ENCODE measurements at regions not wholly inside any gene's neighbourhood (a gene's known extent, or its start where the extent isn't known, plus 50 kb on each side); places are given as distances from the start of the nearest gene placed in this dataset.
"Not testable (repeated sequence)": the region's sequence is repeated elsewhere in the genome, so short reads cannot be mapped to it uniquely, and the experiment has no call there.

GRCh38 chr1:145513017-145513416, 87.6 kb upstream of the NBPF20 start:
- H3K9me3 ChIP-seq (ENCODE audit: control insufficient read depth in 2 of 2, insufficient read depth in 1 of 2, low read depth in 1 of 2, low read length in 1 of 2); H3K36me3 ChIP-seq (ENCODE audit: control insufficient read depth in 2 of 2, insufficient read depth in 2 of 2, low read length in 1 of 2); H3K27ac ChIP-seq (ENCODE audit: low read depth in 2 of 2, low read length in 1 of 2); H3K4me3 ChIP-seq (ENCODE audit: low read depth in 1 of 2, low read length in 2 of 2); H3K27me3 ChIP-seq (ENCODE audit: control insufficient read depth in 1 of 2, insufficient read depth in 2 of 2, low read length in 2 of 2); H3K4me1 ChIP-seq (ENCODE audit: control insufficient read depth in 2 of 2, insufficient read depth in 2 of 2, low read length in 1 of 2): not testable (repeated sequence)
- WGBS, 2 donors: 9 to 33% methylated on average over 1 of the region's 2 CpGs

- not testable (repeated sequence) for H3K27ac ChIP-seq (ENCODE audit: low read depth in 2 of 2, low read length in 1 of 2); H3K27me3 ChIP-seq (ENCODE audit: control insufficient read depth in 1 of 2, insufficient read depth in 2 of 2, low read length in 2 of 2); H3K4me1 ChIP-seq (ENCODE audit: control insufficient read depth in 2 of 2, insufficient read depth in 2 of 2, low read length in 1 of 2); H3K9me3 ChIP-seq (ENCODE audit: control insufficient read depth in 2 of 2, insufficient read depth in 1 of 2, low read depth in 1 of 2, low read length in 1 of 2); H3K36me3 ChIP-seq (ENCODE audit: control insufficient read depth in 2 of 2, insufficient read depth in 2 of 2, low read length in 1 of 2); H3K4me3 ChIP-seq (ENCODE audit: low read depth in 1 of 2, low read length in 2 of 2)
- WGBS, 2 donors: no CpG with 5 or more reads among the region's 1 CpG
Observed at GRCh38 chr1:145508053-145508452, 82.7 kb upstream of the NBPF20 start.

- H3K27ac ChIP-seq (ENCODE audit: low read depth in 2 of 2, low read length in 1 of 2); H3K36me3 ChIP-seq (ENCODE audit: control insufficient read depth in 2 of 2, insufficient read depth in 2 of 2, low read length in 1 of 2); H3K4me3 ChIP-seq (ENCODE audit: low read depth in 1 of 2, low read length in 2 of 2); H3K27me3 ChIP-seq (ENCODE audit: control insufficient read depth in 1 of 2, insufficient read depth in 2 of 2, low read length in 2 of 2); H3K9me3 ChIP-seq (ENCODE audit: control insufficient read depth in 2 of 2, insufficient read depth in 1 of 2, low read depth in 1 of 2, low read length in 1 of 2); H3K4me1 ChIP-seq (ENCODE audit: control insufficient read depth in 2 of 2, insufficient read depth in 2 of 2, low read length in 1 of 2): not testable (repeated sequence)
- 39 to 58% methylated on average over 7 of the region's 59 CpGs for WGBS, 2 donors
Observed at GRCh38 chr1:145505663-145506647, 80.6 kb upstream of the NBPF20 start.

- H3K27me3 ChIP-seq (ENCODE audit: control insufficient read depth in 1 of 2, insufficient read depth in 2 of 2, low read length in 2 of 2); H3K27ac ChIP-seq (ENCODE audit: low read depth in 2 of 2, low read length in 1 of 2); H3K36me3 ChIP-seq (ENCODE audit: control insufficient read depth in 2 of 2, insufficient read depth in 2 of 2, low read length in 1 of 2); H3K4me1 ChIP-seq (ENCODE audit: control insufficient read depth in 2 of 2, insufficient read depth in 2 of 2, low read length in 1 of 2); H3K9me3 ChIP-seq (ENCODE audit: control insufficient read depth in 2 of 2, insufficient read depth in 1 of 2, low read depth in 1 of 2, low read length in 1 of 2); H3K4me3 ChIP-seq (ENCODE audit: low read depth in 1 of 2, low read length in 2 of 2): not testable (repeated sequence)
- WGBS, 2 donors: no CpG with 5 or more reads among the region's 17 CpGs
Observed at GRCh38 chr1:145504834-145505413, 79.5 kb upstream of the NBPF20 start.

- H3K9me3 ChIP-seq (ENCODE audit: control insufficient read depth in 2 of 2, insufficient read depth in 1 of 2, low read depth in 1 of 2, low read length in 1 of 2); H3K27ac ChIP-seq (ENCODE audit: low read depth in 2 of 2, low read length in 1 of 2); H3K27me3 ChIP-seq (ENCODE audit: control insufficient read depth in 1 of 2, insufficient read depth in 2 of 2, low read length in 2 of 2); H3K4me1 ChIP-seq (ENCODE audit: control insufficient read depth in 2 of 2, insufficient read depth in 2 of 2, low read length in 1 of 2); H3K4me3 ChIP-seq (ENCODE audit: low read depth in 1 of 2, low read length in 2 of 2); H3K36me3 ChIP-seq (ENCODE audit: control insufficient read depth in 2 of 2, insufficient read depth in 2 of 2, low read length in 1 of 2): not testable (repeated sequence)
- no CpG with 5 or more reads among the region's 2 CpGs for WGBS, 2 donors
Observed at GRCh38 chr1:145504310-145504709, 78.9 kb upstream of the NBPF20 start.

GRCh38 chr1:145500251-145500650, 74.8 kb upstream of the NBPF20 start:
- not testable (repeated sequence) for H3K27me3 ChIP-seq (ENCODE audit: control insufficient read depth in 1 of 2, insufficient read depth in 2 of 2, low read length in 2 of 2); H3K27ac ChIP-seq (ENCODE audit: low read depth in 2 of 2, low read length in 1 of 2); H3K4me3 ChIP-seq (ENCODE audit: low read depth in 1 of 2, low read length in 2 of 2); H3K36me3 ChIP-seq (ENCODE audit: control insufficient read depth in 2 of 2, insufficient read depth in 2 of 2, low read length in 1 of 2); H3K4me1 ChIP-seq (ENCODE audit: control insufficient read depth in 2 of 2, insufficient read depth in 2 of 2, low read length in 1 of 2); H3K9me3 ChIP-seq (ENCODE audit: control insufficient read depth in 2 of 2, insufficient read depth in 1 of 2, low read depth in 1 of 2, low read length in 1 of 2)
- WGBS, 2 donors: no CpG with 5 or more reads among the region's 5 CpGs

- WGBS, 2 donors: 53 to 65% methylated on average over 3 of the region's 7 CpGs
- not testable (repeated sequence) for H3K27me3 ChIP-seq (ENCODE audit: control insufficient read depth in 1 of 2, insufficient read depth in 2 of 2, low read length in 2 of 2); H3K4me3 ChIP-seq (ENCODE audit: low read depth in 1 of 2, low read length in 2 of 2); H3K36me3 ChIP-seq (ENCODE audit: control insufficient read depth in 2 of 2, insufficient read depth in 2 of 2, low read length in 1 of 2); H3K27ac ChIP-seq (ENCODE audit: low read depth in 2 of 2, low read length in 1 of 2); H3K4me1 ChIP-seq (ENCODE audit: control insufficient read depth in 2 of 2, insufficient read depth in 2 of 2, low read length in 1 of 2); H3K9me3 ChIP-seq (ENCODE audit: control insufficient read depth in 2 of 2, insufficient read depth in 1 of 2, low read depth in 1 of 2, low read length in 1 of 2)
Observed at GRCh38 chr1:145495077-145495871, 69.9 kb upstream of the NBPF20 start.

- not testable (repeated sequence) for H3K36me3 ChIP-seq (ENCODE audit: control insufficient read depth in 2 of 2, insufficient read depth in 2 of 2, low read length in 1 of 2); H3K4me1 ChIP-seq (ENCODE audit: control insufficient read depth in 2 of 2, insufficient read depth in 2 of 2, low read length in 1 of 2); H3K27ac ChIP-seq (ENCODE audit: low read depth in 2 of 2, low read length in 1 of 2); H3K27me3 ChIP-seq (ENCODE audit: control insufficient read depth in 1 of 2, insufficient read depth in 2 of 2, low read length in 2 of 2); H3K4me3 ChIP-seq (ENCODE audit: low read depth in 1 of 2, low read length in 2 of 2); H3K9me3 ChIP-seq (ENCODE audit: control insufficient read depth in 2 of 2, insufficient read depth in 1 of 2, low read depth in 1 of 2, low read length in 1 of 2)
- 30 to 43% methylated on average over 8 to 11 of the region's 31 CpGs for WGBS, 2 donors
Observed at GRCh38 chr1:145488193-145488933, 63.0 kb upstream of the NBPF20 start.

GRCh38 chr1:145487156-145487555, 61.8 kb upstream of the NBPF20 start:
- not testable (repeated sequence) for H3K4me3 ChIP-seq (ENCODE audit: low read depth in 1 of 2, low read length in 2 of 2); H3K36me3 ChIP-seq (ENCODE audit: control insufficient read depth in 2 of 2, insufficient read depth in 2 of 2, low read length in 1 of 2); H3K4me1 ChIP-seq (ENCODE audit: control insufficient read depth in 2 of 2, insufficient read depth in 2 of 2, low read length in 1 of 2); H3K9me3 ChIP-seq (ENCODE audit: control insufficient read depth in 2 of 2, insufficient read depth in 1 of 2, low read depth in 1 of 2, low read length in 1 of 2); H3K27ac ChIP-seq (ENCODE audit: low read depth in 2 of 2, low read length in 1 of 2); H3K27me3 ChIP-seq (ENCODE audit: control insufficient read depth in 1 of 2, insufficient read depth in 2 of 2, low read length in 2 of 2)
- 2 to 4% methylated on average over 19 to 34 of the region's 36 CpGs for WGBS, 2 donors
